SK-N-MC (cell line): ENCODE measurements at regions not wholly inside any gene's neighbourhood (a gene's known extent, or its start where the extent isn't known, plus 50 kb on each side); places are given as distances from the start of the nearest gene placed in this dataset.

Experiments
- DNase-seq: peaks from one replicate; pipeline ENCODE4 v3.0.0-alpha.2; 2011; ENCODE audit warnings: low read depth, low spot score
- H3K27ac ChIP-seq: fragments of 200-600 bp; sonication (generic); 2 replicates; pipeline ENCODE4 v1.5.1; 2016; ENCODE audit warnings: mixed run types
- H3K36me3 ChIP-seq: fragments of 200-600 bp; sonication (generic); 2 replicates; pipeline ENCODE4 v1.6.1; 2017; ENCODE audit warnings: antibody characterized with exemption, low read length, mixed read lengths; ENCODE audit not compliant: insufficient read depth
- H3K4me3 ChIP-seq: fragments of 200-600 bp; sonication (generic); 2 replicates; pipeline ENCODE4 v1.5.1; 2016
- H3K9ac ChIP-seq: fragments of 200-600 bp; sonication (generic); 2 replicates; pipeline ENCODE4 v1.8.0; 2017; ENCODE audit warnings: mixed run types, mixed read lengths; ENCODE audit not compliant: insufficient read length
- H3K9me3 ChIP-seq: fragments of 200-600 bp; sonication (generic); 2 replicates; pipeline ENCODE4 v1.6.1; 2017; ENCODE audit warnings: low read depth, mild to moderate bottlenecking, antibody characterized with exemption, low read length, moderate library complexity, mixed read lengths
- EZH2 ChIP-seq: fragments of 200-600 bp; sonication (generic); IDR thresholded peaks from one replicate; pipeline ENCODE4 v1.6.1; 2017; ENCODE audit warnings: antibody characterized with exemption
- FOXP2 ChIP-seq: optimal IDR thresholded peaks from 2 replicates; pipeline ENCODE3; 2011; ENCODE audit warnings: mild to moderate bottlenecking, moderate library complexity; ENCODE audit not compliant: insufficient read depth; ENCODE audit errors: extremely low read length, control extremely low read depth
- POLR2AphosphoS5 ChIP-seq: IDR thresholded peaks from 2 replicates; pipeline ENCODE4 v1.6.1; 2012; ENCODE audit warnings: mild to moderate bottlenecking, low read depth, low read length, borderline replicate concordance

- TF ChIP-seq POLR2AphosphoS5 (no peak), FOXP2 (no peak), EZH2 (no peak)
- DNase-seq, result no peak
- Histone ChIP-seq H3K9ac (no peak overlapping the region), H3K36me3 (no peaks in the 10 kb centered on the region), H3K27ac (no peak overlapping the region), H3K9me3 (no peaks in the 10 kb centered on the region), H3K4me3 (no peak overlapping the region)
These were observed 121.8 kb upstream of the NLGN1 start for GRCh38 chr3:173275740-173276139.

DNA sequence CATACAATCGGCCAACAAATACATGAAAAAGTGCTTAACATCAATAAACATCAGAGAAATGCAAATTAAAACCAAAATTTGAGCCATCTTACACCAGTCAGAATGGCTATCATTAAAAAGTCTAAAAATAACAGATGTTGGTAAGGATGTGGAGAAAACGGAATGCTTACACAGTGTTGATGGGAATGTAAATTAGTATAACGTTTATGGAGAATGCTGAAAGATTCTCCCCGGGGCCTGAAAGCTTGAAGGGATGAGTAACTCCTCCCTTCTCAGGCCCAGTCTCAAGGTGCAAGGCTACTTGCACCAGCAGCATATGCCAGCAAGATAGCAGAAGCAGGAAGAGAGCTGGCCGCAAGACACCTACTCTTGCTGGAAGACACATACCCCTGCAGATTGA is 123.7 kb upstream of the NLGN1 start:
- Histone ChIP-seq H3K36me3 (no peaks in the 10 kb centered on the region), H3K9me3 (no peaks in the 10 kb centered on the region), H3K4me3 (no peak overlapping the region), H3K9ac (no peak overlapping the region), H3K27ac (no peak overlapping the region)
- DNase-seq, result no peak
- no peak for TF ChIP-seq FOXP2
- TF ChIP-seq POLR2AphosphoS5, result no peak
- no peak for TF ChIP-seq EZH2

- H3K36me3 ChIP-seq, result no peaks in the 10 kb centered on the region
- H3K9me3 ChIP-seq, result no peaks in the 10 kb centered on the region
- no peak overlapping the region for H3K27ac ChIP-seq
- no peak overlapping the region for H3K4me3 ChIP-seq
- no peak for DNase-seq
- H3K9ac ChIP-seq, result no peak overlapping the region
- no peak for TF ChIP-seq POLR2AphosphoS5
- no peak for TF ChIP-seq FOXP2
- TF ChIP-seq EZH2, result no peak
These were observed 127.7 kb upstream of the SPATA16 start for GRCh38 chr3:173268781-173269180.

DNA sequence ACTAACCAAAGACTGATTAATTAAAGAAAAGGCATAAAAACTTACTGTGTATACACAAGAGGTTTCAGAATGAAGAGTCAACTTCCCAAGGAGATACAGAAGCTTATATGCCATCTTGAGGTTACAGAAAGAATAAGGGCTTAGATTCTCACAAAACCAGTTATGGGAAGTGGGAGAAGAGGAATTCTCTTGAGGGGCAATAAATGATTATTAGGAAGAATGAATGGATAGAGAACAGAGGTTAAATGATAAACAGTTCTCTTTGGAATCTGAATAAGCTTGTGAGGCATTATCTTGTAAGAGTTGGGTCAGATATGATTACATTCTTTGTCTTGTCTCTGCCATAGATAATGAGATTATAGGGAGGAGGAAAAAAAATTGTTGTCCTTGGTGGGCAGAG is 126.7 kb upstream of the SPATA16 start:
- no peak for TF ChIP-seq FOXP2
- TF ChIP-seq POLR2AphosphoS5, result no peak
- no peak for TF ChIP-seq EZH2
- Histone ChIP-seq H3K4me3 (no peak overlapping the region), H3K9ac (no peak overlapping the region), H3K36me3 (no peaks in the 10 kb centered on the region), H3K9me3 (no peaks in the 10 kb centered on the region), H3K27ac (no peak overlapping the region)
- DNase-seq, result no peak

DNA sequence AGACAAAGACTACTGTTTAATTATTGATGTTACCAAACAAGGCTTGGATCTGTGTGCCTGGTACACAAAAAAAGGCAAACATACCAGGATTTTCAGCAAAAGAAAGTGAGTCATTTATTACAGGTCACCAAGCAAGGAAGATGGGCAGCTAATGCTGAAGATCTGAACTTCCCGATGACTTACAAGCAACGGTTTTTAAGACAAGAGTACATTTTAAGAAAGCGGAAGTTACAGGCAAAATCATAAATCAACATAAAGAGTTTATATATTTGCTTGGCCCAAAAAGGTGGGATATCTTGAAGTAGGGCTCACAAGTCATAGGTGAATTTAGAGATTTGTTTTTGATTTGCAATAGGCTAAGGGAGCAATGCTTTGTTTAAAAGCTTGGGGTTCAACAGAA is 125.4 kb upstream of the SPATA16 start:
- no peak for DNase-seq
- no peak overlapping the region for H3K4me3 ChIP-seq
- TF ChIP-seq EZH2 (no peak), POLR2AphosphoS5 (no peak), FOXP2 (no peak)
- no peak overlapping the region for H3K27ac ChIP-seq
- no peaks in the 10 kb centered on the region for H3K36me3 ChIP-seq
- no peak overlapping the region for H3K9ac ChIP-seq
- H3K9me3 ChIP-seq, result no peaks in the 10 kb centered on the region

GRCh38 chr3:173258697-173259096 is 117.7 kb upstream of the SPATA16 start:
- no peaks in the 10 kb centered on the region for H3K9me3 ChIP-seq
- no peak for DNase-seq
- no peak overlapping the region for H3K9ac ChIP-seq
- H3K27ac ChIP-seq, result no peak overlapping the region
- no peak overlapping the region for H3K4me3 ChIP-seq
- TF ChIP-seq EZH2 (no peak), POLR2AphosphoS5 (no peak), FOXP2 (no peak)
- no peaks in the 10 kb centered on the region for H3K36me3 ChIP-seq

DNA sequence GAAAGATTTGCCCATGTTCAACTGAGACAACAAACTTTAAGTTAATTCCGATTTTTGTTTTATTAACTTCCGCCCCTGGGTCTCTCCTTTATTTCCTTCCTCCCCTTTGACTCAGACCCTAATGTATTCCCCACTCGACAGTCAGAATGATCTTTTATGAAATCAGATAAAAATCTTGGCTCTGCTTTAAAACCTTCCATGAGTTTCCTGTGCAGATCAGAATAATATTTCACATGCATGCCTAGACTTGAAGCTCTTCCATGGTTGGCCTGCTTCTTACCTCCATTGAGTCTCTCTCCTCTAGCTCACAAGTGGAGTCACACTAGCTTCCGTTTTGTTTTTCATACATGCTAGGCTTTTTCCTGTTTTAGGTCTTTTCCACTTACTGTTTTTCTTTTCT is 116.8 kb upstream of the SPATA16 start:
- 0 out of 2 replicates have a peak overlapping the region, but pooled peaks have one; percentile 9 for H3K27ac ChIP-seq
- no peaks in the 10 kb centered on the region for H3K36me3 ChIP-seq
- H3K4me3 ChIP-seq, result no peak overlapping the region
- DNase-seq, result peak; percentile 60
- H3K9ac ChIP-seq, result no peak overlapping the region
- TF ChIP-seq FOXP2 (no peak), POLR2AphosphoS5 (no peak), EZH2 (no peak)
- no peaks in the 10 kb centered on the region for H3K9me3 ChIP-seq

DNA sequence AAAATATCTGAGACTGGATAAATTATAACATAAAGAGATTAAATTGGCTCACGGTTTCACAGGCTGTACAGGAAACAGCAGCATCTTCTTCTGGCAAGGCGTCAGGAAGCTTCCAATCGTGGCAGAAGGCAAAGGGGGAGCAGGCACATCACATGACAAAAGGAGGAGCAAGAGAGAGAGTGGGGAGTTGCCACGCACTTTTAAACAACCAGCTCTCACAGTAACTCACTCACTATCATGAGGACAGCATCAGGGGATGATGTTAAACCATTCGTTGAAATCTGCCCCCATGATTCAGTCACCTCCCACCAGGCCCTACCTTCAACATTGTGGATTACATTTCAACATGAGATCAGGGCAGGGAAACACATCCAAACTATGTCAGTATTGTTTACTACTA is 114.5 kb upstream of the SPATA16 start:
- Histone ChIP-seq H3K4me3 (no peak overlapping the region), H3K36me3 (no peaks in the 10 kb centered on the region), H3K27ac (no peak overlapping the region), H3K9ac (no peak overlapping the region), H3K9me3 (no peaks in the 10 kb centered on the region)
- no peak for TF ChIP-seq EZH2
- no peak for TF ChIP-seq POLR2AphosphoS5
- no peak for TF ChIP-seq FOXP2
- no peak for DNase-seq

DNA sequence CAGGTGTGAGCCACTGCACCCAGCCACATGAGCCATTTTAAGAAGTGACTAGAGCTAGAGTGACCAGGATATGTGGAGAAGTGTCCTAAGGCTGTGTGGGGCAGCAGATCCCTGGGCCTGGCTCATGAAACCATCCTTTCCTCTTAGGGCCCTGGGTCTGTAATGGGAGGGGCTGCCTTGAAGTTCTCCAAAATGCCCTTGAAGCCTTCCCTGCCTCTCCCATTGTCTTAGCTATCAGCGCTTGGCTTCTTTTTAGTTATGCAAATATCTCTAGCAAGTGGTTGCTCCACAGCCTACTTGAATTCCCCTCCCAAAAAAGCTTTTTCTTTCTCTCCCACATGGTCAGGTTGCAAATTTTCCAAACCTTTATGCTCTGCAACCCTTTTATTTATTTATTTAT is 112.4 kb upstream of the SPATA16 start:
- Histone ChIP-seq H3K4me3 (no peak overlapping the region), H3K36me3 (no peaks in the 10 kb centered on the region), H3K9ac (no peak overlapping the region), H3K27ac (no peak overlapping the region), H3K9me3 (no peaks in the 10 kb centered on the region)
- TF ChIP-seq FOXP2, result no peak
- no peak for TF ChIP-seq POLR2AphosphoS5
- no peak for DNase-seq
